Midbrain (tissue), 1 donor: ENCODE measurements at regions not wholly inside any gene's neighbourhood (a gene's known extent, or its start where the extent isn't known, plus 50 kb on each side); places are given as distances from the start of the nearest gene placed in this dataset.
"Not testable (repeated sequence)": the region's sequence is repeated elsewhere in the genome, so short reads cannot be mapped to it uniquely, and the experiment has no call there.

ENCODE experiments used
- DNase-seq: peaks from one replicate; lab custom pipeline; 2025; lab: John Stamatoyannopoulos, UW

DNA sequence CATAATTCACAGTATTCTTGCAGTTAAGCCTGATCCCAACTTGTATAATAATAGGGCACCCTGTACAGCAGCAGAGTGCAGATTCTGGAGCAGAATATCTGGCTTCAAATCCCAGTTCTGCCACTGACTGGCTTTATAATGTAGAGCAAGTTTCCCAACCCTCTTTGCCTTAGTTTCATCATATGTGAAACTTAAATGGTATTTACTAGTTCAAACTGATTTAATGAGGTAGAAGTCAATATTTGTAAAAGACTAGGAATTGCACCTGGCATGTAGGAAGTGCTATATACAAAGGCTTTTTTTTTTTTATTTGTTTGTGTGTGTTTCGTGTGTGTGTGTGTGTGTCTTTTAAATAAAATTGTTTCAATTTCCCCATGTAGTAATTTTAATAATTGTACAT lies 125.9 kb downstream of the CCER1 start:
- DNase-seq, result no peak

DNA sequence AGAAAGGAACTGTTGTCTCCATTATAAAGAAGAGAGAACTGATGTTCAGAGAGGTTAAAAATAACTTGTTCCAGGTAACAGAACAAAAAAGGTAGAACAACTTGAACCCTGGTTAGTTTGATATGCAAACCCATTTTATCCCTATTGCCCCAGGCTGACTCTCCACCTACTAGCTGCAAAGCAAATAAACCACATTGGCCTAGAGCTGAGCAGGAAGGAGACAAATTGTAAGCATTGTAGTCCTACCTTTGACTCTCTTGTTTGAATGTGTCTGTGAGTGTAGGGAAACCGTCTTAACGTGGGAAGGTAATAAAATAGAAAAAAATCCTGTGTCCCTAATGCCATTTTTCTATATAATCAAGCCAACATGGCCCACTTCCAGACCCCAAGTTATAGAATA lies 126.4 kb downstream of the CCER1 start:
- no peak for DNase-seq

DNA sequence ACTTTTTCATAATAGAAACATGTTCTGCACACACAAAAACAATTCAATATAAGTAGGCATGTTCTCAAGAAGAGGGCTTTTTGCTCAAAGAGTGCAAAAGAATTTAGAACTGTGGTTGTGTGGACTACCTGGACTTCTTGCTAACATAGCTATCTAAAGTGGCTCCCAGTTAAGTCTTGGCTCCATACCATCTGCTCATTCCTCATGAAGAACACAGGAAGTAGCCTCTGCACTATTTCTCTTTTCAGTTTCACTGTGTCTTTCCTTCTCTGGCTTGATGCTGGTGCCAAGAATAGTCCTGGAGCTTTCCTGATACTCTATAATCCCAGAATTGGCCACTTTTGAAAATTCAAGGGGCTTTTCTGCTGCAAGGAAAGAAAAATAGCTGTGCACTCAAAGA lies 127.4 kb downstream of the CCER1 start:
- DNase-seq, result no peak

DNA sequence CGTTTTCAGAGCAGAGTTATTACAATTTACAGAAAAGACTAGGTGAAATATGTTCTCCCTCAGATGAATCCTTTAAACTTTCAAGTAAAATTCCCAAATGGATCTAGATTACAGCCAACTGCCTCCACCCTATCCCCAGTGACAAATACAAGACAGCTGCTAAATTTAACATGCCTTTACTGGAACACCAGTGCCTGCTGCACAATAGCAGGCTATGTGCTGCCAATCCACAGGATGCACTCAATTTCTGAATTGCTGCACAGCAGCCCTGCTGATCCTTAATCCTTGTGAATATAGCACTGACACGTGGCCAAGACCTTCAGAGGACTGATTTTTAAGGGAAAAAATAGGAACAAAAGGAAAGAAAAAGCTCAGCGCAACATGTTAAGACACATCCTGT lies 128.9 kb downstream of the CCER1 start:
- no peak for DNase-seq

DNA sequence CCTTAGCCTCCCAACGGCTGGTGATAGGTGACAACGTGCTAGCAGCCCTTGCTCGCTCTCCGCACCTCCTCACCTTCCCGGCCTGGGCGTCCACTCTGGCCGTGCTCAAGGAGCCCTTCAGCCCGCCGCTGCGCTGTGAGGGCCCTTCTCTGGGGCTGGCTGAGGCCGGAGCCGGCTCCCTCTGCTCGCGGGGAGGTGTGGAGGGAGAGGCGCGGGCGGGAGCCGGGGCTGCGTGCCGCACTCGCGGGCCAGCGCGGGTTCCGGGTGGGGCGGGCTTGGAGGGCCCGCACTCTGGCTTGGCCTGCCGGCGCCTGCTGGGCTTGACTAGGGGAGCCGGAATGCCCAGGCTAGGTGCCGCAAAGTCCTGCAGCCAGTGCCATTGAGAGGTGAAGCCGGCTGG lies 131.1 kb downstream of the CCER1 start:
- no peak for DNase-seq

- no peak for DNase-seq
Measured at GRCh38 chr12:90819709-90820108, 135.3 kb downstream of the CCER1 start.

- DNase-seq, result no peak
Measured at GRCh38 chr12:90816353-90817089, 138.5 kb downstream of the CCER1 start.

- DNase-seq, result no peak
Measured at GRCh38 chr12:90809940-90810339, 145.0 kb downstream of the CCER1 start.

- no peak for DNase-seq
Measured at GRCh38 chr12:90808568-90808967, 146.4 kb downstream of the CCER1 start.

DNA sequence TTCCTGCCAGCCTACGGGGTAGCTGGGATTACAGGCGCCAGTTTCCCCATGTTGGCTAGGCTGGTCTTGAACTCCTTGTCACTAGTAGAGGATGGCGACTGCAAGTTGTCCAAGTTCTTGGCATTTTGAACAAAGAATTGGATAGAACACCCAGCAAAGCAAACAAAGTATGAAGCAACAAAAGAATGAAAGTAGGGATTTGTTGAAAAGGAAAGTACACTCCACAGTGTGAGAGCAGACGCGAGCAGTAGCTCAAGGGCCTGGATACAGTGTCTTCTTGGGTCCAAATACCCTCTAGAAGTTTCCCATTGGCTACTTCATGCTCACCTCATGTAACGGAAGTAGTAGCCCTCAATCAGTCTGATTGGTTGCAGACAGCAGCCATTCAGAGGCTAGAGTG lies 152.2 kb downstream of the CCER1 start:
- DNase-seq, result no peak

- no peak for DNase-seq
Measured at GRCh38 chr12:90801776-90802175, 153.2 kb downstream of the CCER1 start.

DNA sequence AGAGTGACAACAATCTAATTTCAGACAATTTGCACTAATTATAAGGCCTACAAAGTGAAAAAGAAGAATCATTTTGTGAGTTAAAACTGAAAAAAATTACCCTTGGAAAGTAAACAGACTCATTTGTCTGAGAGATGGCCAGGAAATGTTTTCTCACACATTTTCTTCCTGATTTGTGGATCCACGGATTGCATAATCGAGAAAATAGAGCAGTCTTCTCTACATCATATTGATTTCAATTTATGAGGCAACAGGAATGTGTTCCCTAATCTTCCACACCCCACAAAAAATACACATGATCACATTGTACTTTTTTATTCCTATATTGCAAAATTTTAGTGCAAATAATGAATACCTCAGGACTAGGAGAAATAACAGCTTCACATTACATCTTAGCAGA lies 160.8 kb downstream of the CCER1 start:
- no peak for DNase-seq

GRCh38 chr12:90792718-90793117 lies 162.3 kb downstream of the CCER1 start:
- DNase-seq, result not testable (repeated sequence)

DNA sequence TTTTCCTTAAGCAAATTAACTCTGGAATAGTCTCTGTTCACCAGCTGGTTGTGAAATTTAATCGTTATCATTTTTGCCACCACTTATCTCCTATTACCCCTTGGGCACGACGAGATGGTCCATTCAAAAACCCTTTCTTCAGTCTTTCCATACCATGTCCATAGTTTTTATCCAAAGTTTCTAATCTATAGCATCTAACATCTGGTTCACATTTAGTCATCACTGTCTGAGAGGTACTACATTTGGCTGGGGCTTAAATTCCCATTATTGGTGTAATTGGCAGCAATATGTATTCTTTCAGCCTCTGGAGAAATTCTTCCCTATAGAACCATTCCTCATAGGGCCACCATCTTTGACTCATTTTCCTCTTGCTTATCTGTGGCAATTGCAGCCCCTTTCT lies 163.5 kb downstream of the CCER1 start:
- DNase-seq, result no peak

DNA sequence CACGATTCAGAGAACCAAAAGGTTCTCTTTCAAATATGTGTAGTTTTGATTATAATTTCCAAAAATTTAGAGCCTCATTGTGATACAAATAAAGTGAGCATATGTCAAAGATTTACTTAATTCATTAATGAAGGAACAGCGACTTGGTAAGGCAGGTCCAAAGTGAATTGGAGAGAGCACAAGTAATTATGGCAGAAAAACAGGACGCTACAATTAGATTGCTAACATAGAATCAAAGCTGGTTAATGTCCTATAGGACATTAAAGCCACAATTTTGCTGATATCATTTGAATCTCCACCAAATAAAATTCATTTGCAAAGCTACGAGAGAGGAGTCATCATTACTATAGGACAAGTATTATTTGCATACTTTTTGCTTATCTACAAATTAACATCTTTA lies 164.2 kb downstream of the CCER1 start:
- DNase-seq, result no peak

- no peak for DNase-seq
Measured at GRCh38 chr12:90773491-90773890, 181.5 kb downstream of the CCER1 start.

GRCh38 chr12:90770861-90771260 lies 184.1 kb downstream of the CCER1 start:
- no peak for DNase-seq

DNA sequence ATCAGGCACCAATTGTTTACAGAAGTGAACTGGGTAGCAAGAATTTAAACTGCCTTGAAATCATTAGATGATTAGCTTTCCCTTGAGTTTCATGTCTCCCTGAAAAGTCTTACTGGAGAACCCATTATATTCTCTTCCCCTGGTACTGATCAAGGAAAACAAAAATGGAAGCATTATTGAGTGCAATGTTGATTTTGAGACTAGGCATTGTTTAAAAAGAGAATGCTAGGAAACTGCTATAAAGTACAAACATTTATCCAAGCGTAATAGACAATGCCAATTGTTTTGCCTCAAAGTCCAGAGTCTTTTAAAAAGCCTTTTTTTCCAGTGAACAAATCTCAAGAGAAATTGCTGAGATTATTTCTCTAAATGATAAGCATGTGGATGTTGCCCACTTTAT lies 197.0 kb downstream of the CCER1 start:
- no peak for DNase-seq

DNA sequence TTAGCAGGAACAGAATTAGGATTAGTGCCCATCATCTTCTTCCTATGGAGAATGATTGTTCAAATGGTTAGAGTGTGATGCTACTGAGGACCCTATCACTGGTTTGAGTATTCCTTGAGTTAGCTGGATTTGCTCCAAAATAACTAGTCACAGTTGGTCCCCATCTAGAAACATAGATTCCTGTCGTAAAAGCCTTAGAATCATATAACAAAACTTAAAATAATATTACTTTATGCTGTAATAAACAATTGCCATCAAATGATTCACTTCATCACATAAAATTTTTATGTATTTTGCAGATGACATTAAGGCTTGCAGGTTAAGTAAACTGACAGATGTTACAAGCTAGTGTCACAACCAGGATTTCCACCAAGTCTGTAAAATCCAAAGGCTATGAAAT lies 209.8 kb downstream of the CCER1 start:
- DNase-seq, result no peak

DNA sequence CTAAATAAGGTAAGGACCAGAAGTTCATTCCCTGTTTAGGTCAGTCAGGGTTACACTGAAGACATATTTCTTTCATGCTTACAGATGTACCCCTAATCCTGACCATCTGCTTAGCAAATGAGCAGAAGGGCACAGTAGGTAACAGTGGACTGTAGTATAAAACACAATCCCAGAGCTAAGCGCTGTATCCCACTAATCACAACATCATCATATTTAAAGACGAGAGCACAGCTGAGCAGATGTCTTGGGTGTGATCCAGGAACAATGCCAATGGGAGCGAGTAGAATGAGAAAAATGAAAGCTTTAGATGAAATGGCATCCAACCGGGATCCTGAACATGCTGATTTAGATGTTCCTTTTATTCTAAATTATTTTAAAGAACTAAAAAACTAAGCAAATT lies 213.4 kb downstream of the CCER1 start:
- DNase-seq, result no peak

- DNase-seq, result no peak
Measured at GRCh38 chr12:90729736-90730135, 225.2 kb downstream of the CCER1 start.

DNA sequence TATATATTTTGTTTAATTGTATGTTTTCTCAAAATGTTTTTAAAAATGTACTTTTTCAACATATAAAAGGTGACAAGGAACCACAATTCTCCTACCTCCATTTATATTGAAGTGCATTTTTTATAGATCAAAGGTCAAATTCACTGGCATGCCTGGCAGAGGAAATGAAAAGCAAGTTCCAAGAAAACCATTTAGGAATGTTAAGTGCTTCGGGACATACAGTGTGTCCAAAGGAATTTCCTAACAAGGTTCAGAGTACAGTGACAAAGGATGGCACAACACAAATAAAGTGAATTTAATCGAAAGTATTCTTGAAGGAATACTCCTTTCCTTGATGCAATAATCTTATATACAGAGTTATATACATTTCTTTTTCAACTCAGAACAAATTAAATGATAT lies 242.3 kb downstream of the CCER1 start:
- no peak for DNase-seq

DNA sequence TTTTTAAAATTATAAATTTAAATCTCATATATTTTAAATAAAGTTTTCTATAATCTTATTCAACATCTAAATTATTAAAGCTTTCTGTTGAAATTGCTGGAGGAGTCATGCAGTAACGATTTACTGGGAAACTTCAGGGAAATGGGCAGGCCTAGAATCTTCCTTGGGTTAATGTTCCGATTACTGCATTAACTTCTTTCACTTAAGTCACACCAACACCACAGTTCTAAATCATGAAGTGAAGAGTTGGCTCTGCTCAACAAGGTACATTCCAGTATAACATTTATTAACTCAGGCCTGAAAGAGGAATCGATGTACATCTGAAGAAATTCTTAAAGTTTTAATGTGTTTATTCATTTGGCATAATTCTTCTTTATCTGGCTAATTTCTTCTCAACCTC lies 244.3 kb downstream of the CCER1 start:
- no peak for DNase-seq

DNA sequence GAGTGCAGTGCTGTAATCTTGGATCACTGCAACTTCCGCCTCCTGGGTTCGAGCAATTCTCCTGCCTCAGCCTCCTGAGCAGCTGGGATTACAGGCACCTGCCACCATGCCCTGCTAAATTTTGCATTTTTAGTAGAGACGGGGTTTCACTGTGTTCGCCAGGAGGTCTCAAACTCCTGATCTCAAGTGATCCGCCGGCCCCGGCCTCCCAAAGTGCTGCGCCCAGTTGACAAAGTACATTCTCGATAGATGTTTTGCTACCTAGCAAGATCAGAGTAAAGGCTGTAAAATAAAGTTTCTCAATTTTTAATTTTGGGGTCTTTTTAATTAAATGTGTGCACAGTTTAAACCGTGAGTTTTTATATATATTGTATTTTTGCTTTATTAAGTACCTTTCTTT lies 248.9 kb downstream of the CCER1 start:
- no peak for DNase-seq

DNA sequence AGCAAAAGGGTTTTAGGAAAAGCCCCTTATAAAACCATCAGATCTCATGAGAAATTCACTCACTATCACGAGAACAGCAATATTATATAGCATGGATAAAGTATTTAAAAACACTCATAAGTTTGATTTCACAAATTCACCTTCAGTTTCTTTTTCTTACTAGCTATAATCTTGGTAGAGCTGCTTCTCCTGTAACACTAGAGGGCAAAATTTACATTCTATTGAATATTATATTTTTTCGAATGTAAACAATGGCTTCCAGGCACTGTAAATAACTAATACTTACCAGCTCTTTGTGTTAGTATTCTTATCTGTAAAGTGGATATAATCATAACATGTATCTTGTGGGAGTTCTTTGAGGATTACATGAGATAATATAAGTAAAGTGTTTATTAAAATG lies 259.6 kb downstream of the CCER1 start:
- DNase-seq, result no peak
